H1 (cell line): ENCODE measurements at regions not wholly inside any gene's neighbourhood (a gene's known extent, or its start where the extent isn't known, plus 50 kb on each side); places are given as distances from the start of the nearest gene placed in this dataset.

Experiments
- BACH1 ChIP-seq: IDR thresholded peaks from 2 replicates; pipeline ENCODE4 v1.6.1; 2012; ENCODE audit warnings: low read length, improper control_type of control experiment
- SP1 ChIP-seq: IDR thresholded peaks from 2 replicates; pipeline ENCODE4 v1.6.1; 2011; ENCODE audit warnings: low read depth, low read length

GRCh38 chr2:19643117-19643518, 258.7 kb downstream of the TTC32 start:
- TF ChIP-seq BACH1: no peak
- TF ChIP-seq SP1: no peak
